ENCODE measurements at regions not wholly inside any gene's neighbourhood (a gene's known extent, or its start where the extent isn't known, plus 50 kb on each side); places are given as distances from the start of the nearest gene placed in this dataset.

- TF ChIP-seq EZH2 (IDR thresholded peaks at IDR 0.05; ENCODE audit: insufficient read depth, poor library complexity, severe bottlenecking) (no peak), EZH2phosphoT487 (IDR thresholded peaks at IDR 0.05; ENCODE audit: insufficient read depth, low read depth) (no peak)
These were observed 233.1 kb downstream of the FAT4 start for GRCh38 chr4:125547836-125548235.

Measured in GM23248 (cell line).